K562 (cell line): ENCODE measurements at regions not wholly inside any gene's neighbourhood (a gene's known extent, or its start where the extent isn't known, plus 50 kb on each side); places are given as distances from the start of the nearest gene placed in this dataset.

Experiments used
- BCL6 ChIP-seq: fragments of 250-450 bp; sonication (Bioruptor Pico); IDR thresholded peaks from 2 replicates; pipeline ENCODE4 v1.4.0; 2020
- CTCFL ChIP-seq: IDR thresholded peaks from 2 replicates; pipeline ENCODE4 v1.6.1; 2011; ENCODE audit warnings: borderline replicate concordance, low read depth, mild to moderate bottlenecking, moderate library complexity, low read length; ENCODE audit not compliant: insufficient read depth, poor library complexity, severe bottlenecking
- HBP1 ChIP-seq: fragments of 450-650 bp; formaldehyde crosslinking; IDR thresholded peaks from 2 replicates; pipeline ENCODE4 v1.4.0; 2022; ENCODE audit warnings: missing genetic modification characterization
- HDAC2 ChIP-seq: fragments of 450-650 bp; IDR thresholded peaks from 2 replicates; pipeline ENCODE4 v1.6.1; 2016; ENCODE audit warnings: mild to moderate bottlenecking
- HDAC8 ChIP-seq: fragments of 450-650 bp; IDR thresholded peaks from 2 replicates; pipeline ENCODE4 v1.6.1; 2016; ENCODE audit warnings: mild to moderate bottlenecking, missing genetic modification characterization, moderate library complexity, missing compliant biosample characterization
- MAFG ChIP-seq: fragments of 450-650 bp; conservative IDR thresholded peaks from 2 replicates; pipeline ENCODE4 v1.6.1; 2016; ENCODE audit warnings: missing genetic modification characterization, missing compliant biosample characterization
- MLX ChIP-seq, 2 experiments: fragments of 450-650 bp in 1 of 2; sonication (generic) in 1 of 2; formaldehyde crosslinking; conservative IDR thresholded peaks; 2 replicates each; pipeline versions ENCODE4 v1.4.0 to v1.8.1; 2020 to 2022; ENCODE audit warnings: mild to moderate bottlenecking in 1 of 2, missing genetic modification reagents in 1 of 2
- MXI1 ChIP-seq: IDR thresholded peaks from 2 replicates; pipeline ENCODE4 v1.6.1; 2011; ENCODE audit warnings: low read depth, mild to moderate bottlenecking, improper control_type of control experiment, low read length
- NFE2L1 ChIP-seq: fragments of 450-650 bp; IDR thresholded peaks from 2 replicates; pipeline ENCODE4 v1.6.1; 2016; ENCODE audit warnings: missing genetic modification characterization, low read depth, mild to moderate bottlenecking, missing compliant biosample characterization, moderate library complexity, borderline replicate concordance
- PHB2 ChIP-seq: fragments of 450-650 bp; IDR thresholded peaks from 2 replicates; pipeline ENCODE4 v1.6.1; 2017; ENCODE audit warnings: low read depth
- POLR3G ChIP-seq: IDR thresholded peaks from 2 replicates; pipeline ENCODE4 v1.6.1; 2011; ENCODE audit not compliant: insufficient read length, insufficient replicate concordance; ENCODE audit errors: extremely low read depth
- TBP ChIP-seq: optimal IDR thresholded peaks from 2 replicates; pipeline ENCODE3; 2011; ENCODE audit warnings: low read depth, low read length, improper control_type of control experiment
- ZBTB7A ChIP-seq: IDR thresholded peaks from 2 replicates; pipeline ENCODE4 v1.6.1; 2011; ENCODE audit warnings: low read depth, mild to moderate bottlenecking, low read length, moderate library complexity, borderline replicate concordance; ENCODE audit not compliant: control insufficient read depth
- ZNF124 ChIP-seq: sonication (generic); formaldehyde crosslinking; IDR thresholded peaks from 2 replicates; pipeline ENCODE4 v1.8.1; 2022; ENCODE audit warnings: missing genetic modification reagents
- ZNF311 ChIP-seq: fragments of 250-450 bp; sonication (Bioruptor Pico); IDR thresholded peaks from 2 replicates; pipeline ENCODE4 v1.4.0; 2020; ENCODE audit warnings: mild to moderate bottlenecking, moderate library complexity
- ZNF561 ChIP-seq: fragments of 450-650 bp; formaldehyde crosslinking; conservative IDR thresholded peaks from 2 replicates; pipeline ENCODE4 v1.4.0; 2020; ENCODE audit warnings: mild to moderate bottlenecking, moderate library complexity

- TF ChIP-seq HBP1 (CRISPR knock-in tag) (no peak), POLR3G (no peak), MXI1 (no peak), HDAC8 (tag) (no peak), ZNF311 (CRISPR knock-in tag) (no peak), HDAC2 (no peak), PHB2 (no peak), MLX (CRISPR knock-in tag; conservative IDR thresholded peaks at IDR 0.05) (no peak), ZNF124 (CRISPR knock-in tag) (no peak), BCL6 (no peak), NFE2L1 (tag) (peak; percentile 28; the same call in 1 of the 2 replicates), ZNF561 (CRISPR knock-in tag) (no peak), TBP (no peak), CTCFL (no peak), MAFG (tag) (peak; percentile 50), ZBTB7A (no peak)
Measured at GRCh38 chr9:90988318-90988717, 186.7 kb downstream of the SYK start (continued).
